Activated CD4-positive, alpha-beta T cell treated with anti-CD3 and anti-CD28 coated beads for 48 hours (primary cell): ENCODE measurements at regions not wholly inside any gene's neighbourhood (a gene's known extent, or its start where the extent isn't known, plus 50 kb on each side); places are given as distances from the start of the nearest gene placed in this dataset.

Source experiments
- DNase-seq: peaks from one replicate; pipeline ENCODE4 v3.0.0-alpha.2; 2020

GRCh38 chr6:168210239-168211105, 109.1 kb downstream of the DACT2 start:
- no peak for DNase-seq

- no peak for DNase-seq
Measured at GRCh38 chr6:168209420-168209819, 110.2 kb downstream of the DACT2 start.

- DNase-seq = no peak
Measured at GRCh38 chr6:168208854-168209253, 110.7 kb downstream of the DACT2 start.

- no peak for DNase-seq
Measured at GRCh38 chr6:168208402-168208801, 111.2 kb downstream of the DACT2 start.

GRCh38 chr6:168207421-168208175, 112.0 kb downstream of the DACT2 start:
- DNase-seq = no peak

GRCh38 chr6:168206661-168207274, 112.8 kb downstream of the DACT2 start:
- no peak for DNase-seq

GRCh38 chr6:168206186-168206585, 113.4 kb downstream of the DACT2 start:
- DNase-seq = no peak

- DNase-seq = no peak
Measured at GRCh38 chr6:168201799-168202198, 117.8 kb downstream of the DACT2 start.

GRCh38 chr6:168201383-168201782, 118.2 kb downstream of the DACT2 start:
- no peak for DNase-seq

- no peak for DNase-seq
Measured at GRCh38 chr6:168200571-168201134, 118.9 kb downstream of the DACT2 start.

GRCh38 chr6:168198302-168199180, 119.5 kb upstream of the FRMD1 start:
- DNase-seq = no peak

GRCh38 chr6:168197636-168198301, 118.8 kb upstream of the FRMD1 start:
- no peak for DNase-seq

GRCh38 chr6:168196881-168197635, 118.0 kb upstream of the FRMD1 start:
- no peak for DNase-seq

- DNase-seq = no peak
Measured at GRCh38 chr6:168196385-168196860, 117.4 kb upstream of the FRMD1 start.

GRCh38 chr6:168195712-168196111, 116.7 kb upstream of the FRMD1 start:
- no peak for DNase-seq

- no peak for DNase-seq
Measured at GRCh38 chr6:168194732-168195567, 115.9 kb upstream of the FRMD1 start.

GRCh38 chr6:168193816-168194721, 115.1 kb upstream of the FRMD1 start:
- no peak for DNase-seq
